GM12891 (cell line): ENCODE measurements at regions not wholly inside any gene's neighbourhood (a gene's known extent, or its start where the extent isn't known, plus 50 kb on each side); places are given as distances from the start of the nearest gene placed in this dataset.
"Not testable (repeated sequence)": the region's sequence is repeated elsewhere in the genome, so short reads cannot be mapped to it uniquely, and the experiment has no call there.

Experiments used
- DNase-seq: peaks from one replicate; pipeline ENCODE4 v3.0.0; 2011; ENCODE audit warnings: low spot score; ENCODE audit not compliant: insufficient read length
- FAIRE-seq: peaks from 2 replicates; lab custom pipeline; 2011; peaks lifted over from hg19 to GRCh38; lab: Jason Lieb, UNC
- PAX5 ChIP-seq: IDR thresholded peaks from 2 replicates; pipeline ENCODE4 v1.6.1; 2011; ENCODE audit warnings: low read length, moderate library complexity, mild to moderate bottlenecking; ENCODE audit not compliant: insufficient read depth, severe bottlenecking
- POLR2A ChIP-seq: IDR thresholded peaks from 2 replicates; pipeline ENCODE4 v1.6.1; 2011; ENCODE audit warnings: low read depth, low read length, control low read depth
- POLR2AphosphoS5 ChIP-seq: IDR thresholded peaks from 2 replicates; pipeline ENCODE4 v1.6.1; 2011; ENCODE audit warnings: low read depth, low read length, control low read depth
- POU2F2 ChIP-seq: IDR thresholded peaks from 2 replicates; pipeline ENCODE4 v1.6.1; 2011; ENCODE audit warnings: low read depth, mild to moderate bottlenecking, control low read depth, low read length, moderate library complexity
- SPI1 ChIP-seq: IDR thresholded peaks from 2 replicates; pipeline ENCODE4 v1.6.1; 2011; ENCODE audit warnings: low read depth, low read length, control low read depth
- TAF1 ChIP-seq: IDR thresholded peaks from 2 replicates; pipeline ENCODE4 v1.6.1; 2011; ENCODE audit warnings: low read depth, low read length, control low read depth

GRCh38 chrY:7359520-7359919 lies 448.0 kb upstream of the AMELY start:
- FAIRE-seq (no peak), DNase-seq (no peak)
- TF ChIP-seq PAX5 (peak; percentile 66), SPI1 (no peak)

- FAIRE-seq (no peak), DNase-seq (no peak)
- no peak for TF ChIP-seq POU2F2
- no peak for TF ChIP-seq SPI1
- TF ChIP-seq POLR2A, result no peak
- TF ChIP-seq POLR2AphosphoS5, result no peak
- no peak for TF ChIP-seq PAX5
- TF ChIP-seq TAF1, result no peak
Observed at GRCh38 chrY:7358103-7358752, 446.7 kb upstream of the AMELY start.

GRCh38 chrY:7355891-7356290 lies 444.3 kb upstream of the AMELY start:
- FAIRE-seq, DNase-seq: not testable (repeated sequence)

- DNase-seq, result peak; percentile 8
- TF ChIP-seq TAF1 (no peak), POLR2AphosphoS5 (no peak), POU2F2 (no peak), POLR2A (no peak), SPI1 (no peak), PAX5 (no peak)
- FAIRE-seq, result peak; percentile 64
Observed at GRCh38 chrY:7344661-7345060, 433.1 kb upstream of the AMELY start.

- FAIRE-seq, result no peak
- no peak for DNase-seq
- no peak for TF ChIP-seq PAX5
- no peak for TF ChIP-seq TAF1
- no peak for TF ChIP-seq POU2F2
- TF ChIP-seq POLR2AphosphoS5, result no peak
- TF ChIP-seq SPI1, result no peak
- no peak for TF ChIP-seq POLR2A
Observed at GRCh38 chrY:7343261-7343660, 431.7 kb upstream of the AMELY start.

- FAIRE-seq, DNase-seq: not testable (repeated sequence)
Observed at GRCh38 chrY:7342732-7343131, 431.2 kb upstream of the AMELY start.

- FAIRE-seq (no peak), DNase-seq (no peak)
- TF ChIP-seq SPI1 (no peak), POLR2A (no peak), TAF1 (no peak), POU2F2 (no peak), POLR2AphosphoS5 (no peak), PAX5 (no peak)
Observed at GRCh38 chrY:7339391-7340087, 428.0 kb upstream of the AMELY start.

- TF ChIP-seq PAX5 (no peak), POLR2A (no peak), POLR2AphosphoS5 (no peak), TAF1 (no peak), POU2F2 (no peak)
- no peak for FAIRE-seq
- no peak for DNase-seq
Observed at GRCh38 chrY:7336023-7336873, 424.7 kb upstream of the AMELY start.

GRCh38 chrY:7334449-7334848 lies 422.9 kb upstream of the AMELY start:
- no peak for DNase-seq
- peak; percentile 23 for FAIRE-seq
- TF ChIP-seq SPI1, result no peak
- TF ChIP-seq PAX5, result no peak
- TF ChIP-seq POU2F2, result no peak
- TF ChIP-seq TAF1, result no peak
- TF ChIP-seq POLR2AphosphoS5, result no peak
- TF ChIP-seq POLR2A, result no peak

GRCh38 chrY:7326296-7327246 lies 415.0 kb upstream of the AMELY start:
- peak; percentile 65 for FAIRE-seq
- TF ChIP-seq SPI1 (no peak), POU2F2 (no peak), PAX5 (no peak), TAF1 (no peak), POLR2A (no peak), POLR2AphosphoS5 (no peak)
- DNase-seq, result no peak
